MM.1S (cell line): ENCODE measurements at regions not wholly inside any gene's neighbourhood (a gene's known extent, or its start where the extent isn't known, plus 50 kb on each side); places are given as distances from the start of the nearest gene placed in this dataset.

Experiments used
- DNase-seq: peaks from one replicate; pipeline ENCODE4 v3.0.0-alpha.2; 2015
- H2AFZ ChIP-seq: fragments of 300-600 bp; sonication (generic); 2 replicates; pipeline ENCODE4 v1.6.0; 2016; ENCODE audit warnings: antibody characterized with exemption, low read length
- H3F3A ChIP-seq: fragments of 300-600 bp; sonication (generic); 2 replicates; pipeline ENCODE4 v1.6.1; 2016; ENCODE audit warnings: mild to moderate bottlenecking, antibody characterized with exemption, low read length, moderate library complexity, mixed read lengths; ENCODE audit not compliant: insufficient read depth
- H3K27ac ChIP-seq: fragments of 300-600 bp; sonication (generic); 2 replicates; pipeline ENCODE4 v1.5.1; 2016; ENCODE audit warnings: mild to moderate bottlenecking, low read length
- H3K27me3 ChIP-seq: fragments of 300-600 bp; sonication (generic); replicated peaks from 2 replicates; pipeline ENCODE4 v1.6.0; 2016; ENCODE audit warnings: low read length; ENCODE audit not compliant: insufficient read depth
- H3K36me3 ChIP-seq: fragments of 300-600 bp; sonication (generic); replicated peaks from 2 replicates; pipeline ENCODE4 v1.6.1; 2016; ENCODE audit warnings: mild to moderate bottlenecking, low read length, mixed read lengths; ENCODE audit not compliant: insufficient read depth
- H3K4me1 ChIP-seq: fragments of 300-600 bp; sonication (generic); 2 replicates; pipeline ENCODE4 v1.6.1; 2016; ENCODE audit warnings: low read length, mixed read lengths
- H3K4me2 ChIP-seq: fragments of 300-600 bp; sonication (generic); 2 replicates; pipeline ENCODE4 v1.6.0; 2016; ENCODE audit warnings: low read depth, low read length
- H3K4me3 ChIP-seq: fragments of 300-600 bp; sonication (generic); 2 replicates; pipeline ENCODE4 v1.5.1; 2016; ENCODE audit warnings: low read length, mixed read lengths
- H3K79me2 ChIP-seq: fragments of 300-600 bp; sonication (generic); 2 replicates; pipeline ENCODE4 v1.6.1; 2016; ENCODE audit warnings: mixed run types, low read length, mixed read lengths
- H3K9ac ChIP-seq: fragments of 300-600 bp; sonication (generic); 2 replicates; pipeline ENCODE4 v1.6.1; 2016; ENCODE audit warnings: low read length, mixed read lengths
- H3K9me2 ChIP-seq: fragments of 300-600 bp; sonication (generic); replicated peaks from 2 replicates; pipeline ENCODE4 v1.6.1; 2016; ENCODE audit warnings: mild to moderate bottlenecking, low read length, mixed read lengths; ENCODE audit not compliant: insufficient read depth
- H3K9me3 ChIP-seq: fragments of 300-600 bp; sonication (generic); replicated peaks from 2 replicates; pipeline ENCODE4 v1.6.1; 2016; ENCODE audit warnings: mild to moderate bottlenecking, low read length, mixed read lengths; ENCODE audit not compliant: insufficient read depth
- H4K20me1 ChIP-seq: fragments of 300-600 bp; sonication (generic); 2 replicates; pipeline ENCODE4 v1.6.1; 2016; ENCODE audit warnings: mild to moderate bottlenecking, low read length, moderate library complexity, mixed read lengths; ENCODE audit not compliant: insufficient read depth
- EZH2 ChIP-seq: fragments of 300-600 bp; sonication (generic); optimal IDR thresholded peaks from 2 replicates; pipeline ENCODE3; 2017; ENCODE audit warnings: low read depth, mild to moderate bottlenecking, antibody characterized with exemption, low read length, mixed read lengths
- EZH2phosphoT487 ChIP-seq: fragments of 300-600 bp; sonication (generic); IDR thresholded peaks from 2 replicates; pipeline ENCODE4 v1.6.1; 2018; ENCODE audit warnings: antibody characterized with exemption, low read length
- TF ChIP-seq, protein P1 (sequence below): fragments of 300-600 bp; sonication (generic); IDR thresholded peaks from 2 replicates; pipeline ENCODE4 v1.5.1; 2016; ENCODE audit warnings: antibody characterized with exemption, low read length, mixed read lengths

DNA sequence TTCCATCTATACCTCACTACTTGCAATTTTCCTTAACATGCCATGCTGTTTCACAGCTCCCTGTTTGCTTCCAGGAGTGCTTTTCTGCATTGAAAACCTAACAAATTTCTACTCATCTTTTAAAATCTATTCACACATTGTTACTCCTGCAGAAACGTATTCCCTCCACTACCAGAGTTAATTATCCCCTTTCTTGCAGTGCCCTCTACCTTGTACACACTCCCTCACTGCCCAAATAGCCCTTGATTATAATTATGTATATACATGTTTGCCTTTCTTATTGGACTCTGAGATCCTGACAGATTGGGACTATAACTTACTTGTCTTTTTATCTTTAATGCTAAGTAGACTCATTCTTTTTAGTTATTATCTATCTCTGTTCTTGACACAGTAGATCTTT, 325.0 kb downstream of the OXSM start:
- TF ChIP-seq, protein P1, sequence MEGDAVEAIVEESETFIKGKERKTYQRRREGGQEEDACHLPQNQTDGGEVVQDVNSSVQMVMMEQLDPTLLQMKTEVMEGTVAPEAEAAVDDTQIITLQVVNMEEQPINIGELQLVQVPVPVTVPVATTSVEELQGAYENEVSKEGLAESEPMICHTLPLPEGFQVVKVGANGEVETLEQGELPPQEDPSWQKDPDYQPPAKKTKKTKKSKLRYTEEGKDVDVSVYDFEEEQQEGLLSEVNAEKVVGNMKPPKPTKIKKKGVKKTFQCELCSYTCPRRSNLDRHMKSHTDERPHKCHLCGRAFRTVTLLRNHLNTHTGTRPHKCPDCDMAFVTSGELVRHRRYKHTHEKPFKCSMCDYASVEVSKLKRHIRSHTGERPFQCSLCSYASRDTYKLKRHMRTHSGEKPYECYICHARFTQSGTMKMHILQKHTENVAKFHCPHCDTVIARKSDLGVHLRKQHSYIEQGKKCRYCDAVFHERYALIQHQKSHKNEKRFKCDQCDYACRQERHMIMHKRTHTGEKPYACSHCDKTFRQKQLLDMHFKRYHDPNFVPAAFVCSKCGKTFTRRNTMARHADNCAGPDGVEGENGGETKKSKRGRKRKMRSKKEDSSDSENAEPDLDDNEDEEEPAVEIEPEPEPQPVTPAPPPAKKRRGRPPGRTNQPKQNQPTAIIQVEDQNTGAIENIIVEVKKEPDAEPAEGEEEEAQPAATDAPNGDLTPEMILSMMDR, result no peak
- Histone ChIP-seq H3F3A (no peaks in the 10 kb centered on the region), H3K27me3 (no peaks in the 10 kb centered on the region), H3K4me2 (no peak overlapping the region), H3K36me3 (no peaks in the 10 kb centered on the region), H3K4me3 (no peak overlapping the region), H3K9ac (no peak overlapping the region), H3K9me3 (no peaks in the 10 kb centered on the region), H3K9me2 (no peaks in the 10 kb centered on the region), H3K27ac (no peak overlapping the region), H2AFZ (no peak overlapping the region), H3K4me1 (peaks cover 18% of the 10 kb centered on the region), H3K79me2 (no peaks in the 10 kb centered on the region), H4K20me1 (no peaks in the 10 kb centered on the region)
- DNase-seq, result no peak

DNA sequence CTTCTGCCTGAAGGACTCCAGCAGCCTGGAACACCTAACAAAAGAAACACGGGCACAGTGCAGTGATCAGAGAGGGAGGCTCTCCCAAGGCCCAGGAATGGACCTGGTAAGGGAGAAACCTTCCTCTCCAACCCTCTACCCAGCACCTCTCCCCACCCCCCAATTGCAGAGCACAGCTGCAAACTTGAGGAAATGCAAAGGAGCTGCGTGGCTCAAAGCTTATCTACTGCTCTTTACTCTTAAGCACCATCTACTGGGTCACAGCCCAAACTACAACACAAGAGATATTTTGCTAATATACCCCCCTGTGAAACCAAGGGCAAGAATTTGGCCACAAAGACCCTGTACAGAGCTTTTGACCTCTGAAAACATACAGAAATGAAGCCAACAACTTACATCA, 328.3 kb downstream of the OXSM start:
- Histone ChIP-seq H4K20me1 (no peaks in the 10 kb centered on the region), H3K4me1 (peaks cover 18% of the 10 kb centered on the region)
- DNase-seq, result peak; percentile 67

DNA sequence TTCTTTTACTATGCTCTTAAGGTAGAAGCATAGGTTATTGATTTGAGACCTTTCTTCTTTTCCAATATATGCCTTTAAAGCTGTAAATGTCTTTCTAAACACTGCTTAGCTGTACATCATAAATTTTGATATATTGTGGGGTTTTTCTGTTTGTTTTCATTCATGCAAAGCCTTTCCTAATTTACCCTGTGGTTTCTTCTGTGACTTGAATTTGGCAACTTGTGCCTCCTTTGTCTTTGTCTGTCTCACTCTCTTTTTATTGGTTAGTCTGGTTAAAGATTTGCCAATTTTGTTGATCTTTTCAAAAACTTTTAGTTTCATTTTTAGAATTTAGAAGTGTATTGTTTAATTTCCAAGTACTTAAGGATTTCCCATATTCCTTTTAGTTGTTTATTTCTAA, 343.1 kb downstream of the OXSM start:
- peak overlapping the region; percentile 31 for H3K4me2 ChIP-seq
- H3K4me1 ChIP-seq, result peaks cover 7% of the 10 kb centered on the region
- no peak overlapping the region for H2AFZ ChIP-seq
- H3K79me2 ChIP-seq, result no peaks in the 10 kb centered on the region
- DNase-seq, result no peak
- no peaks in the 10 kb centered on the region for H3K9me3 ChIP-seq
- H3F3A ChIP-seq, result no peaks in the 10 kb centered on the region
- TF ChIP-seq, protein P1, result no peak
- TF ChIP-seq EZH2phosphoT487, result no peak
- no peak for TF ChIP-seq EZH2
- H3K27ac ChIP-seq, result no peak overlapping the region
- H3K9me2 ChIP-seq, result no peaks in the 10 kb centered on the region
- H3K4me3 ChIP-seq, result no peak overlapping the region
- H4K20me1 ChIP-seq, result no peaks in the 10 kb centered on the region; the same call in 1 of the 2 replicates
- H3K9ac ChIP-seq, result 0 out of 2 replicates have a peak overlapping the region, but pooled peaks have one; percentile 3
- H3K36me3 ChIP-seq, result no peaks in the 10 kb centered on the region
- H3K27me3 ChIP-seq, result no peaks in the 10 kb centered on the region

More for the DNA sequence above, 328.3 kb downstream of the OXSM start:
- peak overlapping the region; percentile 76 for H2AFZ ChIP-seq
- H3K4me3 ChIP-seq, result no peak overlapping the region
- no peak overlapping the region for H3K27ac ChIP-seq
- H3K36me3 ChIP-seq, result no peaks in the 10 kb centered on the region
- H3F3A ChIP-seq, result no peaks in the 10 kb centered on the region
- no peaks in the 10 kb centered on the region for H3K9me3 ChIP-seq
- H3K79me2 ChIP-seq, result no peaks in the 10 kb centered on the region
- no peaks in the 10 kb centered on the region for H3K27me3 ChIP-seq
- no peak overlapping the region for H3K9ac ChIP-seq
- peak overlapping the region; percentile 47 for H3K4me2 ChIP-seq
- no peaks in the 10 kb centered on the region for H3K9me2 ChIP-seq
- TF ChIP-seq, protein P1, result peak; percentile 72
- TF ChIP-seq EZH2phosphoT487, result no peak

DNA sequence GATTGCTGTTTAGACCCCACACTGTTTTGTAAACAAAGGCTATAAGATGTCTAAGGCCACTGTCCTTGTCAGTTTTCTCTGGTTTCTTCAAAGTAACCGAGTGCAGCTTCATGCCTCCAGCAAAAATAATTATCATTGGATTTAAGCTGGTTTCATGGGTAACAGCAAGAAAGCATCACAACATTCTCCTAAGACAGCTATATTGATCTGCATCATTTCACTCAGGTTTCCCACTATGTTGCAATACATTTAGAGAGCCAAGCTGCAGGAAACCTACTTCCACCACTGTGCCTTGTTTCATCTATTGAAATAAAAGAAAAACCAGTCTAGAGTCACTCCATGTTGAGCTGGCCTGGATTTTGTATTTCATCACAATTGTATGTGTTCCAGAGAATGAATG, 351.4 kb downstream of the OXSM start:
- Histone ChIP-seq H3K79me2 (no peaks in the 10 kb centered on the region), H3K4me2 (no peak overlapping the region), H3K27ac (no peak overlapping the region), H2AFZ (no peak overlapping the region), H3K36me3 (no peaks in the 10 kb centered on the region), H3F3A (no peaks in the 10 kb centered on the region), H4K20me1 (no peaks in the 10 kb centered on the region), H3K9me3 (no peaks in the 10 kb centered on the region), H3K4me1 (no peaks in the 10 kb centered on the region), H3K4me3 (no peak overlapping the region), H3K9ac (no peak overlapping the region), H3K9me2 (no peaks in the 10 kb centered on the region), H3K27me3 (no peaks in the 10 kb centered on the region)
- DNase-seq, result no peak
- TF ChIP-seq, protein P1, result no peak
- TF ChIP-seq EZH2phosphoT487 (no peak), EZH2 (no peak)
